ENCODE measurements at regions not wholly inside any gene's neighbourhood (a gene's known extent, or its start where the extent isn't known, plus 50 kb on each side); places are given as distances from the start of the nearest gene placed in this dataset.
"Not testable (repeated sequence)": the region's sequence is repeated elsewhere in the genome, so short reads cannot be mapped to it uniquely, and the experiment has no call there.

- no peak overlapping the region for H3K4me3 Mint-ChIP-seq
- ATAC-seq = no peak
- no peaks in the 10 kb centered on the region for H3K4me1 Mint-ChIP-seq (ENCODE audit: low read depth)
- H3K9me3 Mint-ChIP-seq (ENCODE audit: insufficient read depth) = no peaks in the 10 kb centered on the region
- POLR2A ChIA-PET = no interaction called here
- no peak for DNase-seq
- no peaks in the 10 kb centered on the region for H3K36me3 Mint-ChIP-seq (ENCODE audit: low read depth)
- no peaks in the 10 kb centered on the region for H3K27me3 Mint-ChIP-seq (ENCODE audit: low read depth)
- CTCF ChIA-PET = no interaction called here
- H3K27ac Mint-ChIP-seq = no peak overlapping the region
These were observed 217.0 kb downstream of the GUCY2F start for GRCh38 chrX:109264878-109265277.

GRCh38 chrX:109261279-109261678 lies 220.6 kb downstream of the GUCY2F start:
- ChIA-PET CTCF (no interaction called here), POLR2A (no interaction called here)
- no peak for ATAC-seq
- H3K4me1 Mint-ChIP-seq (ENCODE audit: low read depth) = no peaks in the 10 kb centered on the region
- no peaks in the 10 kb centered on the region for H3K36me3 Mint-ChIP-seq (ENCODE audit: low read depth)
- DNase-seq = no peak
- no peaks in the 10 kb centered on the region for H3K27me3 Mint-ChIP-seq (ENCODE audit: low read depth)
- H3K4me3 Mint-ChIP-seq = no peak overlapping the region
- no peaks in the 10 kb centered on the region for H3K9me3 Mint-ChIP-seq (ENCODE audit: insufficient read depth)
- H3K27ac Mint-ChIP-seq = no peak overlapping the region

DNA sequence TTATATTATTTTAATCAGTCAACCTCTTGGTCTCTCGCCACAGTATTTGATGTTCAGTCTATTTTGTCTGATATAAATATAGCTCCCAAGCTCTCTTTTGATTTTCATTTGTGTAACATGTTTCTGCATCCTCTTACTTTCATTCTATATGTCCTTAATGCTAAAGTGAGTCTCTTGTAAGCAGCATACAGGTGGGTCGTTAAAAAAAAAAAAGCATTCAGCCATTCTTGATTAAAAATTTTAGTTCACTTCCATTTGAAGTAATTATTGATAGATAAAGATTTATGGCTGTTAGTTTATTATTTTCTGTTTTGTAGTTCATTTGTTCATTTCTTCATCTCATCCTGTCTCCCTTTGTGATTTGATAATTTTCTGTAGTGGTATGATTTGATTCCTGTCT lies 229.1 kb downstream of the GUCY2F start:
- Mint-ChIP-seq H3K36me3 (ENCODE audit: low read depth) (no peaks in the 10 kb centered on the region), H3K4me3 (no peak overlapping the region), H3K27me3 (ENCODE audit: low read depth) (no peaks in the 10 kb centered on the region), H3K9me3 (ENCODE audit: insufficient read depth) (peaks cover 7% of the 10 kb centered on the region), H3K4me1 (ENCODE audit: low read depth) (no peaks in the 10 kb centered on the region), H3K27ac (no peak overlapping the region)
- no peak for DNase-seq
- ChIA-PET POLR2A (no interaction called here), CTCF (no interaction called here)
- no peak for ATAC-seq

DNA sequence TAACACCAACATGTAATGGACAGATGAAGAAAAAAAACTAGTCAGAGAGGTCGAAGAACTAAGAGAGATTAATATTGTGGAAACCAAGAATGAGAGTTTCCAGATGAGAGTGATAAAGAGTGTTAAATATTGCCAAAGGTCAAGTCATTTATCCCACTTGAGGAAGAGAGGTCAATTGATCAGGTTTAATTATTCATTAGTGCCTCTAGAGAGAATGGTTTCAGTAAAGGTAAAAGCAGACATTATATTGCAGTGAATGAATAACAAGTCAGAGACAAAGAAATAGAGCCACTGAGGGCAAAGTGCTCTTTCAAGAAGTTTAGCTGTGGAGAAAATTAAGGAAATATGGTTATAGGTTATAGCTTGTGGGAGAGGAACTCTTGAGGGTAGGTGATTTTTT lies 263.1 kb downstream of the GUCY2F start:
- no peak for ATAC-seq
- Mint-ChIP-seq H3K4me3 (no peak overlapping the region), H3K9me3 (ENCODE audit: insufficient read depth) (no peaks in the 10 kb centered on the region), H3K4me1 (ENCODE audit: low read depth) (no peaks in the 10 kb centered on the region), H3K27me3 (ENCODE audit: low read depth) (no peaks in the 10 kb centered on the region), H3K36me3 (ENCODE audit: low read depth) (no peaks in the 10 kb centered on the region), H3K27ac (no peak overlapping the region)
- ChIA-PET CTCF (no interaction called here), POLR2A (no interaction called here)
- DNase-seq = no peak

DNA sequence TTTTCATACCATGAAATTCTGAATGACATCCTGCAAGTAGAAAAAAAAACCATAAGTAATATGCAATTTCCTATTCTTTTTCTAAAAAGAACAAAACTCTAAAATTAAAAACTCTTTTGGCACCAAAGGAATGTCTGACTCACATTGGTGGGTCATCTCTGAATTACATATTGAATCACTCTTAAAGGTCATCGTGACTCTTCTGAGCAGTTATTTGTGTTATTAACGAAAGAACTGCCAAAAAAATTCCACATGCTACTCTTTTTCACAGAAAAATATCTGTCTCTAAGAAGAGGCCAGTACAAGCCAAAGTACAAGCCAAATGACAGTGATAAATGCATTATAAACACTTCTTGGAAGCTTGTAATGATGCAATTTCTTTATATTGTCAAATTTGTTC lies 282.2 kb downstream of the GUCY2F start:
- ChIA-PET CTCF (no interaction called here), POLR2A (no interaction called here)
- Mint-ChIP-seq H3K4me3 (no peak overlapping the region), H3K27me3 (ENCODE audit: low read depth) (no peaks in the 10 kb centered on the region), H3K36me3 (ENCODE audit: low read depth) (no peaks in the 10 kb centered on the region), H3K9me3 (ENCODE audit: insufficient read depth) (no peaks in the 10 kb centered on the region), H3K4me1 (ENCODE audit: low read depth) (no peaks in the 10 kb centered on the region), H3K27ac (no peak overlapping the region)
- ATAC-seq = no peak
- DNase-seq = no peak

GRCh38 chrX:109190542-109190941 lies 291.3 kb downstream of the GUCY2F start:
- Mint-ChIP-seq H3K27ac (no peak overlapping the region), H3K4me1 (ENCODE audit: low read depth) (no peaks in the 10 kb centered on the region), H3K36me3 (ENCODE audit: low read depth) (no peaks in the 10 kb centered on the region), H3K4me3 (no peak overlapping the region), H3K27me3 (ENCODE audit: low read depth) (no peaks in the 10 kb centered on the region), H3K9me3 (ENCODE audit: insufficient read depth) (no peaks in the 10 kb centered on the region)
- no peak for DNase-seq
- ChIA-PET CTCF (no interaction called here), POLR2A (no interaction called here)
- no peak for ATAC-seq

DNA sequence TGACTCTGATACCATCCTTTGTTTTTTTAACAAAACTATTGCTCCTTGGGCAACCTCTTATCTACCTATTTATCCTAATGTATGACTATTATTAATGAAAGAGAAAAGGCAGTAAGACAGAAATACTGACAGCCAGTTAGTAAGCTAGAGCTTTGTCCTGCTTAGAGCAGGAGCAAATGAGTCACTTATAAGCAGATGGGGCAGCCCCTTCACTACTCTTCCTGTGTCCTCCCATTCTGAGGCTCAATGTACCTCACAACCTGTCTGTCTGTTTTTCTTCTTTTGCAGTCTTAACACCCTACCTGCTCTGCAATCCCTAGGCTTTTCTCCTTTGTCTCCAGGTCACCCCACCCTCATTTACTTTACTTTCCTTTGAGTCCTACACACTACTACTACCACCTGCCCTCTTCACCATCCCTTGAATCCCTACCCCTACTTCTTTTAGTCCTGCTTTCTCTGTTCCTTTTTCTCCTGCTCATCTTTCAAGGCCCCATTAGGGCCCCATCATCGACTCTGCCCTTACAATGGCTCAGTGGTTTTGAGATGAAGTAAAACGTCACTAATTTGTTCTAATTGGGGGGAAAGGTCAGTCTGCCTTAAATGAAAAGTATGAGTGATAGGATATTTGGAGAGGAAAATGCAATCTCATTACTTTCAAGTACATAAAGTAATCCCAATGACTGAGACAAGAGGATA lies 294.3 kb downstream of the GUCY2F start:
- no peak for DNase-seq
- H3K27me3 Mint-ChIP-seq (ENCODE audit: low read depth) = no peaks in the 10 kb centered on the region
- ChIA-PET CTCF (no interaction called here), POLR2A (no interaction called here)
- H3K9me3 Mint-ChIP-seq (ENCODE audit: insufficient read depth) = no peaks in the 10 kb centered on the region
- no peaks in the 10 kb centered on the region for H3K4me1 Mint-ChIP-seq (ENCODE audit: low read depth)
- no peak overlapping the region for H3K27ac Mint-ChIP-seq
- no peak for ATAC-seq
- no peaks in the 10 kb centered on the region for H3K36me3 Mint-ChIP-seq (ENCODE audit: low read depth)
- H3K4me3 Mint-ChIP-seq = no peak overlapping the region

DNA sequence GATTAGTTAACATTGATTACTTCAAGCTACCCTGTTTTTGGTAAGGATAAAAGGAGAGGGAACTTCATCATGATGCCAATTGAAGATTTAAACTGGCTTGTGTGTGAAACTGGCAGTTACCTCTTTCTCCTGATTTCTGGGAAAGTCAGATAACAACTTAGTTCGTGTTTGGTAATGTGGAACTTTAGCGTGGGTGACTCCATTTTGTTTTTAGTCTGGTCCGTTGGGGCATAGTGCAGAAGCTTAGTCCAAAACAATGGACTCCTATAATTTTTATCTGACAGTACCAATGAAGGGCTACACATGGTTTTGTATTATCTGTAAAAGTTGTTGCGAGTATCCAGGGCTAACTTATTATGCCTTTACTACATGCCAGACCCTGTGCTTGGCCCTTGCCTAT lies 294.9 kb downstream of the GUCY2F start:
- no peak for ATAC-seq
- DNase-seq = no peak
- Mint-ChIP-seq H3K9me3 (ENCODE audit: insufficient read depth) (no peaks in the 10 kb centered on the region), H3K27me3 (ENCODE audit: low read depth) (no peaks in the 10 kb centered on the region), H3K4me1 (ENCODE audit: low read depth) (no peaks in the 10 kb centered on the region), H3K36me3 (ENCODE audit: low read depth) (no peaks in the 10 kb centered on the region), H3K27ac (no peak overlapping the region), H3K4me3 (no peak overlapping the region)
- POLR2A ChIA-PET = no interaction called here
- CTCF ChIA-PET = no interaction called here

GRCh38 chrX:109184506-109185139 lies 297.3 kb downstream of the GUCY2F start:
- H3K27ac Mint-ChIP-seq = no peak overlapping the region
- no peaks in the 10 kb centered on the region for H3K4me1 Mint-ChIP-seq (ENCODE audit: low read depth)
- no peaks in the 10 kb centered on the region for H3K36me3 Mint-ChIP-seq (ENCODE audit: low read depth)
- ChIA-PET CTCF (no interaction called here), POLR2A (no interaction called here)
- DNase-seq = no peak
- H3K4me3 Mint-ChIP-seq = no peak overlapping the region
- H3K27me3 Mint-ChIP-seq (ENCODE audit: low read depth) = no peaks in the 10 kb centered on the region
- no peak for ATAC-seq
- H3K9me3 Mint-ChIP-seq (ENCODE audit: insufficient read depth) = no peaks in the 10 kb centered on the region

GRCh38 chrX:109172091-109172602 lies 309.7 kb downstream of the GUCY2F start:
- no peaks in the 10 kb centered on the region for H3K9me3 Mint-ChIP-seq (ENCODE audit: insufficient read depth)
- CTCF ChIA-PET = no interaction called here
- no peak overlapping the region for H3K27ac Mint-ChIP-seq
- DNase-seq (no peak), ATAC-seq (no peak)
- POLR2A ChIA-PET = no interaction called here
- no peaks in the 10 kb centered on the region for H3K36me3 Mint-ChIP-seq (ENCODE audit: low read depth)
- H3K4me1 Mint-ChIP-seq (ENCODE audit: low read depth) = no peaks in the 10 kb centered on the region
- no peak overlapping the region for H3K4me3 Mint-ChIP-seq
- H3K27me3 Mint-ChIP-seq (ENCODE audit: low read depth) = no peaks in the 10 kb centered on the region

- Mint-ChIP-seq H3K9me3 (ENCODE audit: insufficient read depth) (no peaks in the 10 kb centered on the region), H3K27me3 (ENCODE audit: low read depth) (no peaks in the 10 kb centered on the region), H3K4me3 (no peak overlapping the region), H3K27ac (no peak overlapping the region), H3K36me3 (ENCODE audit: low read depth) (no peaks in the 10 kb centered on the region), H3K4me1 (ENCODE audit: low read depth) (no peaks in the 10 kb centered on the region)
- CTCF ChIA-PET = no interaction called here
- POLR2A ChIA-PET = no interaction called here
- no peak for DNase-seq
- no peak for ATAC-seq
These were observed 326.7 kb downstream of the GUCY2F start for GRCh38 chrX:109155161-109155560.

DNA sequence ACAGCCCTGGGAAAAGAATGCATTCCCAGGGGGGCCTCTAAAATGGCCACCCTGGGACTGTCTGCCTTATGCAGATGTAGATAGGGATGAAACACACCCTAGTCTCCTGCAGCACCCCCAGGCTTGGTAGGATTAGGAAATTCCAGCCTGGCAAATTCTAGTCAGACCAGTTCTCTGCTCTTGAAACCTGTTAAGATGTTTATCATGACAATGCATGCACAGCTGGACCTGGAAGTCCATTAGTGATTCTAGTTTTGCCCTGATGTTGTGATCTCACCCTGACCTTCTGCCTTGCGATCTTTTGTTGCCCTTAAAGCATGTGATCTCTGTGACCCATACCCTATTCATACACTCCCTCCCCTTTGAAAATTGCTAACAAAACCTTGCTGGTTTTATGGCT lies 337.7 kb downstream of the GUCY2F start:
- CTCF ChIA-PET; H3K4me1 Mint-ChIP-seq (ENCODE audit: low read depth); H3K27ac Mint-ChIP-seq; H3K36me3 Mint-ChIP-seq (ENCODE audit: low read depth); ATAC-seq; H3K9me3 Mint-ChIP-seq (ENCODE audit: insufficient read depth); POLR2A ChIA-PET; H3K27me3 Mint-ChIP-seq (ENCODE audit: low read depth); H3K4me3 Mint-ChIP-seq; DNase-seq: not testable (repeated sequence)

- DNase-seq (no peak), ATAC-seq (no peak)
- Mint-ChIP-seq H3K4me3 (no peak overlapping the region), H3K4me1 (ENCODE audit: low read depth) (no peaks in the 10 kb centered on the region), H3K27ac (no peak overlapping the region), H3K27me3 (ENCODE audit: low read depth) (no peaks in the 10 kb centered on the region), H3K36me3 (ENCODE audit: low read depth) (no peaks in the 10 kb centered on the region), H3K9me3 (ENCODE audit: insufficient read depth) (peaks cover 6% of the 10 kb centered on the region)
- ChIA-PET POLR2A (no interaction called here), CTCF (no interaction called here)
These were observed 341.4 kb downstream of the GUCY2F start for GRCh38 chrX:109140463-109140862.

All from activated CD8-positive, alpha-beta T cell treated with anti-CD3 and anti-CD28 coated beads, Interleukin-2, amount 10 ng/mL, durations not matched to agents 7 days and 5 days (primary cell).